ENCODE measurements at regions not wholly inside any gene's neighbourhood (a gene's known extent, or its start where the extent isn't known, plus 50 kb on each side); places are given as distances from the start of the nearest gene placed in this dataset.

DNA sequence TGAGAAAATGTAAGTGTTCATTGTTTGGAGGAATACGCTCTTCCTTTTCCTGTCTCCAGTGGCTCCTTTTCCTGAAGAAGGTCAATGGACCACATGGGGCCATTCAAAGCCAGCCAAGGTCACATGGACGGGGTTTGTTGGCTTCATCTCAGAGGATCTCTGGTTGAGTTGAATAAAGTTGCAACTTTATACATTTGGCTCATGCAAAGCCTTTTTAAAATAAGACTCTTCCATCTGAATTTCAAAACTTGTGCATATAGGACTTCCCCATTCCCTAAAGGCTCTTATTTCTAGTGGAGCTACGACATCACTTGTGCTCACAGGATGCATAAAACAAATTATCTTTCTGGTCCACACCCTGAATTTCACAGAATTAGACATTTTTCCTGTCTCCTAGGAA lies 235.5 kb downstream of the CMPK2 start:
- Mint-ChIP-seq H3K9me3 (ENCODE audit: unreplicated experiment) (no peaks in the 10 kb centered on the region), H3K4me1 (ENCODE audit: low read depth, unreplicated experiment) (peaks cover 1% of the 10 kb centered on the region), H3K27ac (ENCODE audit: unreplicated experiment) (no peak overlapping the region), H3K36me3 (ENCODE audit: unreplicated experiment) (no peaks in the 10 kb centered on the region), H3K27me3 (ENCODE audit: unreplicated experiment) (no peaks in the 10 kb centered on the region), H3K4me3 (ENCODE audit: unreplicated experiment) (no peak overlapping the region)
- DNase-seq = no peak
- TF ChIP-seq, protein P1, sequence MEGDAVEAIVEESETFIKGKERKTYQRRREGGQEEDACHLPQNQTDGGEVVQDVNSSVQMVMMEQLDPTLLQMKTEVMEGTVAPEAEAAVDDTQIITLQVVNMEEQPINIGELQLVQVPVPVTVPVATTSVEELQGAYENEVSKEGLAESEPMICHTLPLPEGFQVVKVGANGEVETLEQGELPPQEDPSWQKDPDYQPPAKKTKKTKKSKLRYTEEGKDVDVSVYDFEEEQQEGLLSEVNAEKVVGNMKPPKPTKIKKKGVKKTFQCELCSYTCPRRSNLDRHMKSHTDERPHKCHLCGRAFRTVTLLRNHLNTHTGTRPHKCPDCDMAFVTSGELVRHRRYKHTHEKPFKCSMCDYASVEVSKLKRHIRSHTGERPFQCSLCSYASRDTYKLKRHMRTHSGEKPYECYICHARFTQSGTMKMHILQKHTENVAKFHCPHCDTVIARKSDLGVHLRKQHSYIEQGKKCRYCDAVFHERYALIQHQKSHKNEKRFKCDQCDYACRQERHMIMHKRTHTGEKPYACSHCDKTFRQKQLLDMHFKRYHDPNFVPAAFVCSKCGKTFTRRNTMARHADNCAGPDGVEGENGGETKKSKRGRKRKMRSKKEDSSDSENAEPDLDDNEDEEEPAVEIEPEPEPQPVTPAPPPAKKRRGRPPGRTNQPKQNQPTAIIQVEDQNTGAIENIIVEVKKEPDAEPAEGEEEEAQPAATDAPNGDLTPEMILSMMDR (IDR thresholded peaks at IDR 0.05; ENCODE audit: partially characterized antibody, unreplicated experiment) = no peak

DNA sequence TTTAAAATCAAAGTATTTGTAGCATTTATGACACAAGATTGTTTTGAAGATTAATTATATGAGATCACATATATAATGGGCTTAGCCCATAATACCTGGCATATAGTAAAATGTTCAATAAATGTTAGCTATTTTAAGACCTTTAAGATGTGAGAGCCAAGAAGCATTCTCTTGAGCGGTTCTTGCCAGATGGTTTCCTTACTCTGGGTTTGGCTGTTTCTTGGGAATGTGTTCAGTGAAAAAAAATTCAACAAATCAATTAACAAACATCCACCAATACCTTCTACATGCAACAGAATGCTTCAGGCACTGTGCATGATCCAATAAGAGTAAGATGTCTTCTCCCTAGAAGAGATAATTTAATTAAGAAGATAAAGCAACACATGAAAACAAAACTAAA lies 230.4 kb downstream of the CMPK2 start:
- H3K27me3 Mint-ChIP-seq (ENCODE audit: unreplicated experiment) = peaks cover 1% of the 10 kb centered on the region
- no peak overlapping the region for H3K27ac Mint-ChIP-seq (ENCODE audit: unreplicated experiment)
- TF ChIP-seq, protein P1 (IDR thresholded peaks at IDR 0.05; ENCODE audit: partially characterized antibody, unreplicated experiment) = no peak
- DNase-seq = no peak
- H3K36me3 Mint-ChIP-seq (ENCODE audit: unreplicated experiment) = no peaks in the 10 kb centered on the region
- H3K9me3 Mint-ChIP-seq (ENCODE audit: unreplicated experiment) = peaks cover under 1% of the 10 kb centered on the region
- no peak overlapping the region for H3K4me3 Mint-ChIP-seq (ENCODE audit: unreplicated experiment)
- peaks cover 22% of the 10 kb centered on the region for H3K4me1 Mint-ChIP-seq (ENCODE audit: low read depth, unreplicated experiment)

DNA sequence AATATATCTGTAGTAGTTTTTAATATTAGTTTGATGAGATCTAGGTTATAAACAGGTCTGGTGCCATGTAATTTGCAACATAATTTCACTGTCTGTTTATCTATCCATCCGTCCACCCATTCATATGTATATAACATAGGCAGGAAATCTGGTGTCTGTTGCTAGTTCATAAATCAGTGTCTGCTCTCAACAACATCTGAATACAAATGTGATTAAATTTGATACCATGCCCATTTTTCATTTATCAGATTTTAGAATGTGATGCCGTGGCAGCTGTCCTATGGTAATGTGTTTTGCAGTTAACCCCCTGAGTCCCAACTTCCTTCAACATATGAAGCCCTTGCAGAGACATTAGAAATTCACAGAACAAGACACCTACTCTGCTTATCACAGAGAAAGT lies 228.4 kb downstream of the CMPK2 start:
- H3K27ac Mint-ChIP-seq (ENCODE audit: unreplicated experiment) = no peak overlapping the region
- H3K9me3 Mint-ChIP-seq (ENCODE audit: unreplicated experiment) = peaks cover 4% of the 10 kb centered on the region
- H3K4me1 Mint-ChIP-seq (ENCODE audit: low read depth, unreplicated experiment) = peaks cover 35% of the 10 kb centered on the region
- no peak overlapping the region for H3K4me3 Mint-ChIP-seq (ENCODE audit: unreplicated experiment)
- no peak for DNase-seq
- peaks cover 3% of the 10 kb centered on the region for H3K27me3 Mint-ChIP-seq (ENCODE audit: unreplicated experiment)
- no peaks in the 10 kb centered on the region for H3K36me3 Mint-ChIP-seq (ENCODE audit: unreplicated experiment)
- TF ChIP-seq, protein P1 (IDR thresholded peaks at IDR 0.05; ENCODE audit: partially characterized antibody, unreplicated experiment) = no peak

DNA sequence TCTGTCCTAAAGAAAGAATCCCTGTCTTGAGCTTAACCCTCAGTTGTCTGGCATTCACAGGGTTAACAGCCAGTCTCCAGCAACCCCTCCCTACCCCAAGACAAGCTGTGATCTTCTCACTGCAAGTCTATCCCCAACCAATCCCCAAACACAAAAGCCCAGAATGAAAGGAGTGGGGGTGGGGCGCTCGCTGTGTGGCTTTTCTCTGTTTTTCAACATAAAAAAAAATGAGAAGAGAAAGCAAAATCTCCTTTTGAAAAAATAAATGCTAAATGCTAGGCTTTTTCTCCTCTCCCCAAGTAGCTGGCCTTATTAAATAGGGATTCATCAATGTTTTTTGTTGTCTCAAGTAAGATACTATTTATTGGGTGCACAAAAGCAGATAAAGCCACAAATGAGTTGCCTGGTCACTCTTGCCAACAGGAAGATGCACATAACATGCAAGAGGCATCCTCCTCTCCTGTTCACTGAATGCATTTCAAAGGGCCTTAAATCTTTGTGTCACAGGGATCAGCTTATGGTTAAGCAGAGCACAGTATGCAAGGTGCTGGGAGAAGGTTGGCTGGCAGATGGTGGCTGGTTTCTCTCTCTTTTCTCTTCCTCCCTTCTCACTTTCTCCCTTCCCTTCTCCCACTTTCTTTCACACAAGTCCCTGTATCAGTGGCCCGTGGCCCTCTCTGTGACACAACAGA lies 225.6 kb downstream of the CMPK2 start:
- TF ChIP-seq, protein P1 (IDR thresholded peaks at IDR 0.05; ENCODE audit: partially characterized antibody, unreplicated experiment) = no peak
- Mint-ChIP-seq H3K36me3 (ENCODE audit: unreplicated experiment) (no peaks in the 10 kb centered on the region), H3K9me3 (ENCODE audit: unreplicated experiment) (peaks cover 4% of the 10 kb centered on the region), H3K27me3 (ENCODE audit: unreplicated experiment) (peaks cover 3% of the 10 kb centered on the region), H3K27ac (ENCODE audit: unreplicated experiment) (peak overlapping the region; percentile 100), H3K4me1 (ENCODE audit: low read depth, unreplicated experiment) (peaks cover 39% of the 10 kb centered on the region), H3K4me3 (ENCODE audit: unreplicated experiment) (peak overlapping the region; percentile 85)
- DNase-seq = peak; percentile 77

DNA sequence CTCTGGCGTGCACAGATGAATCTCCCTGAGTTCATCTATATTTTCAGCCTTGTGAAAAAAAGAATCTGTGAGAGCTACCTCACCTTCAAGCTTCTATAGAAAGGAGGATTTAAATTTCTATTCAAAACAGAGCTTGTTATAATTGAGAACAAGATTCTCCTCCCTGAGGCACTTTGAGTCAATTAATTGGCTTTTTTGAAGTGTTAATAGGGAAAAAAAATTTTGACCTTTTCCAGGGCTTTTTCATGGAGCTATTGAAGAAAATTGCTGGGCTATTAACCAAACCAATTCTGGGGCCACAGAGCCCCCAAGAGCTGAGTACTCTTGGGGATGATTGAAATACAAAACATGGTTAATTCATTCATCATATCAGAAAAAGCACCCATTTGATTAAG lies 225.1 kb downstream of the CMPK2 start:
- Mint-ChIP-seq H3K9me3 (ENCODE audit: unreplicated experiment) (peaks cover 4% of the 10 kb centered on the region), H3K27ac (ENCODE audit: unreplicated experiment) (peak overlapping the region; percentile 100), H3K27me3 (ENCODE audit: unreplicated experiment) (peaks cover 3% of the 10 kb centered on the region), H3K4me1 (ENCODE audit: low read depth, unreplicated experiment) (peaks cover 33% of the 10 kb centered on the region), H3K36me3 (ENCODE audit: unreplicated experiment) (no peaks in the 10 kb centered on the region), H3K4me3 (ENCODE audit: unreplicated experiment) (peak overlapping the region; percentile 85)
- TF ChIP-seq, protein P1 (IDR thresholded peaks at IDR 0.05; ENCODE audit: partially characterized antibody, unreplicated experiment) = no peak
- no peak for DNase-seq

All from glutamatergic neuron (in vitro differentiated cells).